Skeletal muscle satellite cell (primary cell): ENCODE measurements at regions not wholly inside any gene's neighbourhood (a gene's known extent, or its start where the extent isn't known, plus 50 kb on each side); places are given as distances from the start of the nearest gene placed in this dataset.
"Not testable (repeated sequence)": the region's sequence is repeated elsewhere in the genome, so short reads cannot be mapped to it uniquely, and the experiment has no call there.

Source experiments
- H3K27me3 ChIP-seq: 2 replicates; pipeline ENCODE4 v1.7.0; 2013; ENCODE audit warnings: low read length; ENCODE audit not compliant: control insufficient read depth, insufficient read depth
- H3K36me3 ChIP-seq: 2 replicates; pipeline ENCODE4 v1.7.0; 2013; ENCODE audit warnings: mild to moderate bottlenecking, control low read depth, low read length; ENCODE audit not compliant: insufficient read depth
- H3K4me1 ChIP-seq: 2 replicates; pipeline ENCODE4 v1.7.0; 2013; ENCODE audit warnings: low read length; ENCODE audit not compliant: control insufficient read depth, insufficient read depth
- H3K4me2 ChIP-seq: 2 replicates; pipeline ENCODE4 v1.7.0; 2013; ENCODE audit warnings: mild to moderate bottlenecking, low read length
- H3K4me3 ChIP-seq: 2 replicates; pipeline ENCODE4 v1.7.0; 2013; ENCODE audit warnings: low read length
- H3K9ac ChIP-seq: 2 replicates; pipeline ENCODE4 v1.7.0; 2013; ENCODE audit warnings: mild to moderate bottlenecking, low read depth, low read length, moderate library complexity
- H3K9me3 ChIP-seq: replicated peaks from 2 replicates; pipeline ENCODE4 v1.7.0; 2013; ENCODE audit warnings: mild to moderate bottlenecking, control low read depth, low read length

- Histone ChIP-seq H3K9me3 (no peaks in the 10 kb centered on the region), H3K9ac (no peak overlapping the region), H3K27me3 (no peaks in the 10 kb centered on the region), H3K36me3 (no peaks in the 10 kb centered on the region), H3K4me1 (no peaks in the 10 kb centered on the region), H3K4me3 (no peak overlapping the region), H3K4me2 (no peak overlapping the region)
Observed at GRCh38 chr9:31715250-31715649, 669.2 kb upstream of the ACO1 start.

GRCh38 chr9:31719262-31719661 is 665.2 kb upstream of the ACO1 start:
- Histone ChIP-seq H3K27me3 (no peaks in the 10 kb centered on the region), H3K9ac (no peak overlapping the region), H3K4me2 (no peak overlapping the region), H3K9me3 (no peaks in the 10 kb centered on the region), H3K4me3 (no peak overlapping the region), H3K36me3 (no peaks in the 10 kb centered on the region), H3K4me1 (no peaks in the 10 kb centered on the region)

- no peaks in the 10 kb centered on the region for H3K36me3 ChIP-seq
Observed at GRCh38 chr9:31730398-31730797, 654.0 kb upstream of the ACO1 start.

GRCh38 chr9:31733166-31733565 is 651.3 kb upstream of the ACO1 start:
- H3K4me3 ChIP-seq, result no peak overlapping the region
- H3K27me3 ChIP-seq, result no peaks in the 10 kb centered on the region
- H3K36me3 ChIP-seq, result no peaks in the 10 kb centered on the region
- no peaks in the 10 kb centered on the region for H3K4me1 ChIP-seq
- no peak overlapping the region for H3K4me2 ChIP-seq
- H3K9me3 ChIP-seq, result peaks cover 5% of the 10 kb centered on the region
- no peak overlapping the region for H3K9ac ChIP-seq

More at GRCh38 chr9:31730398-31730797, 654.0 kb upstream of the ACO1 start:
- Histone ChIP-seq H3K9me3 (peaks cover 5% of the 10 kb centered on the region), H3K4me2 (no peak overlapping the region), H3K9ac (no peak overlapping the region), H3K27me3 (no peaks in the 10 kb centered on the region), H3K4me1 (no peaks in the 10 kb centered on the region), H3K4me3 (no peak overlapping the region)

GRCh38 chr9:31736581-31737179 is 647.8 kb upstream of the ACO1 start:
- Histone ChIP-seq H3K4me2 (no peak overlapping the region), H3K9ac (no peak overlapping the region), H3K4me1 (no peaks in the 10 kb centered on the region), H3K9me3 (peaks cover 2% of the 10 kb centered on the region), H3K36me3 (no peaks in the 10 kb centered on the region), H3K27me3 (no peaks in the 10 kb centered on the region), H3K4me3 (no peak overlapping the region)

- H3K4me3 ChIP-seq, result no peak overlapping the region
- H3K36me3 ChIP-seq, result no peaks in the 10 kb centered on the region
- no peak overlapping the region for H3K9ac ChIP-seq
- no peaks in the 10 kb centered on the region for H3K9me3 ChIP-seq
- H3K4me2 ChIP-seq, result no peak overlapping the region
- no peaks in the 10 kb centered on the region for H3K27me3 ChIP-seq
- H3K4me1 ChIP-seq, result no peaks in the 10 kb centered on the region
Observed at GRCh38 chr9:31740705-31741104, 643.7 kb upstream of the ACO1 start.

GRCh38 chr9:31744589-31744988 is 639.9 kb upstream of the ACO1 start:
- no peak overlapping the region for H3K4me3 ChIP-seq
- H3K36me3 ChIP-seq, result no peaks in the 10 kb centered on the region
- H3K9me3 ChIP-seq, result no peaks in the 10 kb centered on the region

GRCh38 chr9:31745468-31745867 is 639.0 kb upstream of the ACO1 start:
- H3K4me1 ChIP-seq, result no peaks in the 10 kb centered on the region
- no peaks in the 10 kb centered on the region for H3K36me3 ChIP-seq
- H3K9ac ChIP-seq, result no peak overlapping the region
- H3K27me3 ChIP-seq, result no peaks in the 10 kb centered on the region
- no peak overlapping the region for H3K4me3 ChIP-seq
- H3K4me2 ChIP-seq, result no peak overlapping the region
- H3K9me3 ChIP-seq, result no peaks in the 10 kb centered on the region

More at GRCh38 chr9:31744589-31744988, 639.9 kb upstream of the ACO1 start:
- Histone ChIP-seq H3K27me3 (no peaks in the 10 kb centered on the region), H3K9ac (no peak overlapping the region), H3K4me1 (no peaks in the 10 kb centered on the region), H3K4me2 (no peak overlapping the region)

GRCh38 chr9:31745886-31746285 is 638.6 kb upstream of the ACO1 start:
- no peak overlapping the region for H3K4me2 ChIP-seq
- H3K9me3 ChIP-seq, result no peaks in the 10 kb centered on the region
- no peak overlapping the region for H3K4me3 ChIP-seq
- no peak overlapping the region for H3K9ac ChIP-seq
- no peaks in the 10 kb centered on the region for H3K36me3 ChIP-seq
- no peaks in the 10 kb centered on the region for H3K27me3 ChIP-seq
- H3K4me1 ChIP-seq, result no peaks in the 10 kb centered on the region

GRCh38 chr9:31753756-31754155 is 630.7 kb upstream of the ACO1 start:
- peaks cover 2% of the 10 kb centered on the region for H3K9me3 ChIP-seq
- no peaks in the 10 kb centered on the region for H3K27me3 ChIP-seq
- no peaks in the 10 kb centered on the region for H3K36me3 ChIP-seq
- H3K9ac ChIP-seq, result no peak overlapping the region
- no peaks in the 10 kb centered on the region for H3K4me1 ChIP-seq
- H3K4me2 ChIP-seq, result no peak overlapping the region
- H3K4me3 ChIP-seq, result no peak overlapping the region

GRCh38 chr9:31759703-31760102 is 624.7 kb upstream of the ACO1 start:
- Histone ChIP-seq H3K4me1 (no peaks in the 10 kb centered on the region), H3K4me2 (no peak overlapping the region), H3K36me3 (no peaks in the 10 kb centered on the region), H3K4me3 (no peak overlapping the region), H3K27me3 (no peaks in the 10 kb centered on the region), H3K9me3 (peaks cover 5% of the 10 kb centered on the region), H3K9ac (no peak overlapping the region)

- not testable (repeated sequence) for H3K27me3 ChIP-seq, H3K9ac ChIP-seq, H3K4me3 ChIP-seq, H3K4me2 ChIP-seq, H3K36me3 ChIP-seq, H3K9me3 ChIP-seq, H3K4me1 ChIP-seq
Observed at GRCh38 chr9:31774021-31774420, 610.4 kb upstream of the ACO1 start.
